IMR-90 (cell line): ENCODE measurements at regions not wholly inside any gene's neighbourhood (a gene's known extent, or its start where the extent isn't known, plus 50 kb on each side); places are given as distances from the start of the nearest gene placed in this dataset.

Experiments used
- ATAC-seq: fragments of 200-7000 bp; cut with Tn5 transposase; 2 replicates; pipeline ENCODE4 v1.9.1; 2020; ENCODE audit warnings: low read depth, mild to moderate bottlenecking, moderate library complexity
- BruUV-seq: library from RNA; stranded (reverse); fragments of 400-500 nt; replicated peaks from 2 replicates; lab custom pipeline; 2021; lab: Mats Ljungman, UMichigan
- CTCF ChIA-PET: fragments of 300-600 bp; formaldehyde crosslinking; extraction: SDS; loops from one replicate; lab custom pipeline; 2021; ENCODE audit warnings: antibody characterized with exemption; lab: Yijun Ruan, JAX
- POLR2A ChIA-PET: fragments of 300-600 bp; sonication (Branson Sonifier 250); formaldehyde crosslinking; loops from one replicate; lab custom pipeline; 2022; ENCODE audit warnings: antibody characterized with exemption; ENCODE audit not compliant: unreplicated experiment; lab: Charles Lee
- DNase-seq: peaks from one replicate; pipeline ENCODE4 v3.0.0; 2013
- H2AFZ ChIP-seq: replicated peaks from 2 replicates; pipeline ENCODE3; 2013; ENCODE audit warnings: low read length, mild to moderate bottlenecking; ENCODE audit not compliant: poor library complexity
- H2AK5ac ChIP-seq: 2 replicates; pipeline ENCODE4 v1.6.1; 2013; ENCODE audit warnings: low read depth, low read length, inconsistent platforms
- H2AK9ac ChIP-seq: replicated peaks from 2 replicates; pipeline ENCODE3; 2013; ENCODE audit warnings: mild to moderate bottlenecking, low read depth, low read length, moderate library complexity; ENCODE audit not compliant: poor library complexity
- H2BK120ac ChIP-seq: 2 replicates; pipeline ENCODE4 v1.6.1; 2013; ENCODE audit warnings: low read depth, low read length, inconsistent platforms
- H2BK15ac ChIP-seq: 3 replicates; pipeline ENCODE4 v1.6.1; 2013; ENCODE audit warnings: low read depth, low read length, inconsistent platforms
- H2BK20ac ChIP-seq: 2 replicates; pipeline ENCODE4 v1.6.1; 2013; ENCODE audit warnings: low read depth, mild to moderate bottlenecking, inconsistent platforms, low read length, moderate library complexity
- H2BK5ac ChIP-seq: 2 replicates; pipeline ENCODE4 v1.6.1; 2013; ENCODE audit warnings: mild to moderate bottlenecking, low read depth, low read length, inconsistent platforms; ENCODE audit not compliant: poor library complexity, severe bottlenecking
- H3K14ac ChIP-seq: replicated peaks from 2 replicates; pipeline ENCODE4 v1.6.1; 2013; ENCODE audit warnings: low read depth, low read length, inconsistent platforms
- H3K18ac ChIP-seq: 2 replicates; pipeline ENCODE4 v1.6.1; 2013; ENCODE audit warnings: low read depth, low read length, control low read depth
- H3K23ac ChIP-seq: 2 replicates; pipeline ENCODE4 v1.6.1; 2013; ENCODE audit warnings: low read depth, low read length, inconsistent platforms
- H3K27ac ChIP-seq: 2 replicates; pipeline ENCODE4 v1.5.1; 2013; ENCODE audit warnings: mild to moderate bottlenecking, control low read depth, low read length; ENCODE audit not compliant: insufficient read depth
- H3K27me3 ChIP-seq: 2 replicates; pipeline ENCODE4 v1.6.1; 2013; ENCODE audit warnings: low read length; ENCODE audit not compliant: control insufficient read depth, insufficient read depth
- H3K36me3 ChIP-seq: 2 replicates; pipeline ENCODE4 v1.6.1; 2013; ENCODE audit warnings: low read length, mixed read lengths; ENCODE audit not compliant: control insufficient read depth, insufficient read depth
- H3K4ac ChIP-seq: 2 replicates; pipeline ENCODE4 v1.6.1; 2013; ENCODE audit warnings: low read depth, low read length, inconsistent platforms
- H3K4me1 ChIP-seq: 2 replicates; pipeline ENCODE4 v1.6.1; 2013; ENCODE audit warnings: low read length, mixed read lengths; ENCODE audit not compliant: control insufficient read depth, insufficient read depth
- H3K4me2 ChIP-seq: 2 replicates; pipeline ENCODE4 v1.6.1; 2013; ENCODE audit warnings: low read depth, mild to moderate bottlenecking, control low read depth, low read length, moderate library complexity
- H3K4me3 ChIP-seq: 2 replicates; pipeline ENCODE4 v1.5.1; 2013; ENCODE audit warnings: low read depth, mild to moderate bottlenecking, control low read depth, low read length, moderate library complexity; ENCODE audit not compliant: insufficient read depth
- H3K56ac ChIP-seq: 2 replicates; pipeline ENCODE4 v1.6.1; 2013; ENCODE audit warnings: low read length, inconsistent platforms; ENCODE audit not compliant: insufficient read depth; ENCODE audit errors: extremely low read depth
- H3K79me1 ChIP-seq, 2 experiments: 2 replicates each; pipeline ENCODE4 v1.6.1; 2013; ENCODE audit warnings: low read length in 2 of 2, inconsistent platforms in 1 of 2, low read depth in 1 of 2
- H3K9ac ChIP-seq: 2 replicates; pipeline ENCODE4 v1.6.1; 2013; ENCODE audit warnings: low read depth, low read length, control low read depth
- H3K9me1 ChIP-seq: 2 replicates; pipeline ENCODE4 v1.6.1; 2013; ENCODE audit warnings: low read length, inconsistent platforms; ENCODE audit not compliant: insufficient read depth
- H3K9me3 ChIP-seq: 2 replicates; pipeline ENCODE4 v1.6.1; 2013; ENCODE audit warnings: low read length; ENCODE audit not compliant: control insufficient read depth, insufficient read depth
- H4K20me1 ChIP-seq: 2 replicates; pipeline ENCODE4 v1.6.1; 2013; ENCODE audit warnings: low read length, inconsistent platforms; ENCODE audit not compliant: insufficient read depth
- H4K5ac ChIP-seq: 2 replicates; pipeline ENCODE4 v1.6.1; 2013; ENCODE audit warnings: mild to moderate bottlenecking, low read depth, low read length, control low read depth
- H4K8ac ChIP-seq, 2 experiments: 2 replicates each; pipeline ENCODE4 v1.6.1; 2013; ENCODE audit warnings: low read depth in 2 of 2, low read length in 2 of 2, control low read depth in 1 of 2, inconsistent platforms in 1 of 2
- H4K91ac ChIP-seq: 2 replicates; pipeline ENCODE4 v1.6.1; 2013; ENCODE audit warnings: low read depth, low read length, inconsistent platforms; ENCODE audit not compliant: insufficient read depth
- CEBPB ChIP-seq: IDR thresholded peaks from 2 replicates; pipeline ENCODE4 v1.6.1; 2012; ENCODE audit warnings: low read depth, low read length, improper control_type of control experiment
- CHD1 ChIP-seq: IDR thresholded peaks from 2 replicates; pipeline ENCODE4 v1.6.1; 2012; ENCODE audit warnings: low read depth, low read length, improper control_type of control experiment
- ELK1 ChIP-seq: fragments of 150-350 bp; IDR thresholded peaks from 2 replicates; pipeline ENCODE4 v1.6.1; 2016; ENCODE audit warnings: low read depth, mild to moderate bottlenecking, low read length, moderate library complexity, borderline replicate concordance
- MAZ ChIP-seq: IDR thresholded peaks from 2 replicates; pipeline ENCODE4 v1.6.1; 2012; ENCODE audit warnings: low read depth, mild to moderate bottlenecking, low read length, improper control_type of control experiment, moderate library complexity, borderline replicate concordance
- MXI1 ChIP-seq: IDR thresholded peaks from 2 replicates; pipeline ENCODE4 v1.6.1; 2012; ENCODE audit warnings: low read depth, mild to moderate bottlenecking, low read length, moderate library complexity, borderline replicate concordance
- NFE2L2 ChIP-seq: fragments of 150-350 bp; IDR thresholded peaks from 2 replicates; pipeline ENCODE4 v1.6.1; 2016; ENCODE audit warnings: low read depth, mild to moderate bottlenecking, low read length
- POLR2A ChIP-seq: IDR thresholded peaks from 2 replicates; pipeline ENCODE4 v1.6.1; 2012; ENCODE audit warnings: mild to moderate bottlenecking, low read depth, low read length
- RAD21 ChIP-seq: IDR thresholded peaks from 2 replicates; pipeline ENCODE4 v1.6.1; 2012; ENCODE audit warnings: low read length, improper control_type of control experiment
- RCOR1 ChIP-seq: IDR thresholded peaks from 2 replicates; pipeline ENCODE4 v1.6.1; 2012; ENCODE audit warnings: mild to moderate bottlenecking, low read length, improper control_type of control experiment; ENCODE audit not compliant: insufficient replicate concordance
- SMC3 ChIP-seq: fragments of 150-350 bp; IDR thresholded peaks from 2 replicates; pipeline ENCODE4 v1.6.1; 2016; ENCODE audit warnings: low read depth, mild to moderate bottlenecking, antibody characterized with exemption, low read length, moderate library complexity
- WGBS, 2 experiments: methylation state at CpG; one replicate each; pipeline versions ENCODE4 v1.1.5 to v1.1.7; 2013; ENCODE audit warnings: missing lambda C conversion rate in 2 of 2; ENCODE audit not compliant: insufficient read length in 1 of 2; ENCODE audit errors: extremely low coverage in 2 of 2; 5-methylcytosine and 5-hydroxymethylcytosine counted together
- dilution Hi-C: fragments of 300-500 bp; cut with HindIII; formaldehyde crosslinking; loops from one replicate; pipeline ENCODE4 v1.14.3; 2018; ENCODE audit warnings: low sequenced_read_pairs; ENCODE audit not compliant: unreplicated experiment
- in situ Hi-C: fragments of 300-500 bp; cut with MboI; formaldehyde crosslinking; loops from 3 replicates; pipeline ENCODE4 v1.14.3; 2019; ENCODE audit warnings: low sequenced_read_pairs, inconsistent platforms, mixed read lengths
- intact Hi-C: fragments of 100-400 bp; cut with micrococcal nuclease; formaldehyde crosslinking; loops from 2 replicates; pipeline ENCODE4 v1.10.0; 2022
- TF ChIP-seq, protein P1 (sequence below): conservative IDR thresholded peaks from 2 replicates; pipeline ENCODE4 v1.5.1; 2012; ENCODE audit warnings: mild to moderate bottlenecking, low read depth, low read length, improper control_type of control experiment
- TF ChIP-seq, protein P2 (sequence below): fragments of 150-350 bp; IDR thresholded peaks from 2 replicates; pipeline ENCODE4 v1.6.1; 2017; ENCODE audit warnings: mild to moderate bottlenecking, antibody characterized with exemption, low read length, low read depth

GRCh38 chr5:34542818-34543217 lies 113.3 kb upstream of the RAI14 start:
- Histone ChIP-seq H2BK20ac (no peak overlapping the region), H3K27ac (no peak overlapping the region), H3K23ac (no peak overlapping the region), H3K9me3 (peaks cover 9% of the 10 kb centered on the region), H2AK5ac (no peak overlapping the region), H4K5ac (no peak overlapping the region), H3K4me1 (no peaks in the 10 kb centered on the region; the same call in 1 of the 2 replicates), H2BK15ac (no peak overlapping the region), H3K56ac (no peak overlapping the region), H2BK5ac (no peak overlapping the region), H3K9me1 (no peaks in the 10 kb centered on the region), H3K4me3 (no peak overlapping the region), H3K36me3 (no peaks in the 10 kb centered on the region), H4K20me1 (no peaks in the 10 kb centered on the region), H3K79me1 (no peaks in the 10 kb centered on the region), H2AK9ac (no peak overlapping the region), H3K4ac (no peak overlapping the region), H2AFZ (no peak overlapping the region), H3K18ac (no peak overlapping the region), H3K9ac (no peak overlapping the region), H4K91ac (no peak overlapping the region), H3K27me3 (no peaks in the 10 kb centered on the region), H2BK120ac (no peak overlapping the region), H3K4me2 (no peak overlapping the region), H4K8ac (no peak overlapping the region), H3K14ac (no peak overlapping the region)
- TF ChIP-seq POLR2A (no peak), RAD21 (no peak), MXI1 (no peak), RCOR1 (no peak), MAZ (no peak), NFE2L2 (no peak), SMC3 (no peak), ELK1 (no peak), CEBPB (no peak), CHD1 (no peak)
- TF ChIP-seq, protein P1, sequence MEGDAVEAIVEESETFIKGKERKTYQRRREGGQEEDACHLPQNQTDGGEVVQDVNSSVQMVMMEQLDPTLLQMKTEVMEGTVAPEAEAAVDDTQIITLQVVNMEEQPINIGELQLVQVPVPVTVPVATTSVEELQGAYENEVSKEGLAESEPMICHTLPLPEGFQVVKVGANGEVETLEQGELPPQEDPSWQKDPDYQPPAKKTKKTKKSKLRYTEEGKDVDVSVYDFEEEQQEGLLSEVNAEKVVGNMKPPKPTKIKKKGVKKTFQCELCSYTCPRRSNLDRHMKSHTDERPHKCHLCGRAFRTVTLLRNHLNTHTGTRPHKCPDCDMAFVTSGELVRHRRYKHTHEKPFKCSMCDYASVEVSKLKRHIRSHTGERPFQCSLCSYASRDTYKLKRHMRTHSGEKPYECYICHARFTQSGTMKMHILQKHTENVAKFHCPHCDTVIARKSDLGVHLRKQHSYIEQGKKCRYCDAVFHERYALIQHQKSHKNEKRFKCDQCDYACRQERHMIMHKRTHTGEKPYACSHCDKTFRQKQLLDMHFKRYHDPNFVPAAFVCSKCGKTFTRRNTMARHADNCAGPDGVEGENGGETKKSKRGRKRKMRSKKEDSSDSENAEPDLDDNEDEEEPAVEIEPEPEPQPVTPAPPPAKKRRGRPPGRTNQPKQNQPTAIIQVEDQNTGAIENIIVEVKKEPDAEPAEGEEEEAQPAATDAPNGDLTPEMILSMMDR: no peak
- TF ChIP-seq, protein P2, sequence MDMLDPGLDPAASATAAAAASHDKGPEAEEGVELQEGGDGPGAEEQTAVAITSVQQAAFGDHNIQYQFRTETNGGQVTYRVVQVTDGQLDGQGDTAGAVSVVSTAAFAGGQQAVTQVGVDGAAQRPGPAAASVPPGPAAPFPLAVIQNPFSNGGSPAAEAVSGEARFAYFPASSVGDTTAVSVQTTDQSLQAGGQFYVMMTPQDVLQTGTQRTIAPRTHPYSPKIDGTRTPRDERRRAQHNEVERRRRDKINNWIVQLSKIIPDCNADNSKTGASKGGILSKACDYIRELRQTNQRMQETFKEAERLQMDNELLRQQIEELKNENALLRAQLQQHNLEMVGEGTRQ: no peak
- in situ Hi-C loops (no loop called here), intact Hi-C loops (no loop called here), dilution Hi-C loops (no loop called here)
- CTCF ChIA-PET: no interaction called here
- POLR2A ChIA-PET: no interaction called here
- DNase-seq (no peak), ATAC-seq (no peak)
- WGBS, 2 experiments: no CpG with 5 or more reads among the region's 1 CpG
- no TSS peak for BruUV-seq
